ENCODE measurements at regions not wholly inside any gene's neighbourhood (a gene's known extent, or its start where the extent isn't known, plus 50 kb on each side); places are given as distances from the start of the nearest gene placed in this dataset.

GRCh38 chr2:221212105-221212504 is 360.0 kb downstream of the EPHA4 start:
- no peak for DNase-seq

- no peak for DNase-seq
Observed at GRCh38 chr2:221215487-221215886, 356.6 kb downstream of the EPHA4 start.

- DNase-seq, result no peak
Observed at GRCh38 chr2:221216636-221217035, 355.5 kb downstream of the EPHA4 start.

GRCh38 chr2:221225752-221226151 is 346.4 kb downstream of the EPHA4 start:
- no peak for DNase-seq

GRCh38 chr2:221228214-221228769 is 343.8 kb downstream of the EPHA4 start:
- no peak for DNase-seq

GRCh38 chr2:221229099-221229498 is 343.0 kb downstream of the EPHA4 start:
- DNase-seq, result no peak

GRCh38 chr2:221231511-221231910 is 340.6 kb downstream of the EPHA4 start:
- no peak for DNase-seq

GRCh38 chr2:221235941-221236340 is 336.2 kb downstream of the EPHA4 start:
- no peak for DNase-seq

GRCh38 chr2:221241072-221241471 is 331.0 kb downstream of the EPHA4 start:
- DNase-seq, result no peak

GRCh38 chr2:221243771-221244170 is 328.3 kb downstream of the EPHA4 start:
- no peak for DNase-seq

- no peak for DNase-seq
Observed at GRCh38 chr2:221245045-221245444, 327.1 kb downstream of the EPHA4 start.

GRCh38 chr2:221245772-221246171 is 326.3 kb downstream of the EPHA4 start:
- no peak for DNase-seq

- no peak for DNase-seq
Observed at GRCh38 chr2:221254299-221254698, 317.8 kb downstream of the EPHA4 start.

- no peak for DNase-seq
Observed at GRCh38 chr2:221255862-221256261, 316.2 kb downstream of the EPHA4 start.

GRCh38 chr2:221258464-221258863 is 313.6 kb downstream of the EPHA4 start:
- DNase-seq, result no peak

- no peak for DNase-seq
Observed at GRCh38 chr2:221262651-221263050, 309.5 kb downstream of the EPHA4 start.

GRCh38 chr2:221263573-221263972 is 308.5 kb downstream of the EPHA4 start:
- no peak for DNase-seq

- DNase-seq, result no peak
Observed at GRCh38 chr2:221264318-221264717, 307.8 kb downstream of the EPHA4 start.

- no peak for DNase-seq
Observed at GRCh38 chr2:221267773-221268425, 304.2 kb downstream of the EPHA4 start.

- DNase-seq, result no peak
Observed at GRCh38 chr2:221268631-221269030, 303.5 kb downstream of the EPHA4 start.

GRCh38 chr2:221270806-221271205 is 301.3 kb downstream of the EPHA4 start:
- no peak for DNase-seq

- DNase-seq, result no peak
Observed at GRCh38 chr2:221272729-221273128, 299.4 kb downstream of the EPHA4 start.

- DNase-seq, result no peak
Observed at GRCh38 chr2:221276033-221276432, 296.1 kb downstream of the EPHA4 start.

GRCh38 chr2:221276601-221277000 is 295.5 kb downstream of the EPHA4 start:
- no peak for DNase-seq

- no peak for DNase-seq
Observed at GRCh38 chr2:221282386-221282785, 289.7 kb downstream of the EPHA4 start.
